ENCODE measurements at regions not wholly inside any gene's neighbourhood (a gene's known extent, or its start where the extent isn't known, plus 50 kb on each side); places are given as distances from the start of the nearest gene placed in this dataset.
"Not testable (repeated sequence)": the region's sequence is repeated elsewhere in the genome, so short reads cannot be mapped to it uniquely, and the experiment has no call there.

- no peak for DNase-seq (ENCODE audit: low read depth in 3 of 3, low spot score in 2 of 3)
Measured at GRCh38 chr11:96681019-96681716, 291.4 kb downstream of the JRKL start.

GRCh38 chr11:96694338-96694737, 304.5 kb downstream of the JRKL start:
- DNase-seq (ENCODE audit: low read depth in 3 of 3, low spot score in 2 of 3): no peak

GRCh38 chr11:96696731-96697130, 306.9 kb downstream of the JRKL start:
- no peak for DNase-seq (ENCODE audit: low read depth in 3 of 3, low spot score in 2 of 3)

- DNase-seq (ENCODE audit: low read depth in 3 of 3, low spot score in 2 of 3): no peak
Measured at GRCh38 chr11:96697466-96697865, 307.7 kb downstream of the JRKL start.

- DNase-seq (ENCODE audit: low read depth in 3 of 3, low spot score in 2 of 3): no peak
Measured at GRCh38 chr11:96704847-96705246, 315.0 kb downstream of the JRKL start.

GRCh38 chr11:96706761-96707160, 316.9 kb downstream of the JRKL start:
- DNase-seq (ENCODE audit: low read depth in 3 of 3, low spot score in 2 of 3): no peak

GRCh38 chr11:96707273-96707672, 317.5 kb downstream of the JRKL start:
- no peak for DNase-seq (ENCODE audit: low read depth in 3 of 3, low spot score in 2 of 3)

- peak in 2 of 3 donors; percentile 16 to 21 for DNase-seq (ENCODE audit: low read depth in 3 of 3, low spot score in 2 of 3)
Measured at GRCh38 chr11:96708219-96708878, 318.5 kb downstream of the JRKL start.

- no peak for DNase-seq (ENCODE audit: low read depth in 3 of 3, low spot score in 2 of 3)
Measured at GRCh38 chr11:96713301-96713700, 323.5 kb downstream of the JRKL start.

GRCh38 chr11:96714689-96715088, 324.9 kb downstream of the JRKL start:
- no peak for DNase-seq (ENCODE audit: low read depth in 3 of 3, low spot score in 2 of 3)

- DNase-seq (ENCODE audit: low read depth in 3 of 3, low spot score in 2 of 3): no peak
Measured at GRCh38 chr11:96715208-96715607, 325.4 kb downstream of the JRKL start.

GRCh38 chr11:96736601-96737000, 346.8 kb downstream of the JRKL start:
- no peak for DNase-seq (ENCODE audit: low read depth in 3 of 3, low spot score in 2 of 3)

- no peak for DNase-seq (ENCODE audit: low read depth in 3 of 3, low spot score in 2 of 3)
Measured at GRCh38 chr11:96738311-96738710, 348.5 kb downstream of the JRKL start.

- no peak for DNase-seq (ENCODE audit: low read depth in 3 of 3, low spot score in 2 of 3)
Measured at GRCh38 chr11:96741068-96741467, 351.3 kb downstream of the JRKL start.

GRCh38 chr11:96744697-96745096, 354.9 kb downstream of the JRKL start:
- DNase-seq (ENCODE audit: low read depth in 3 of 3, low spot score in 2 of 3): no peak

GRCh38 chr11:96748639-96749370, 359.0 kb downstream of the JRKL start:
- DNase-seq (ENCODE audit: low read depth in 3 of 3, low spot score in 2 of 3): no peak

- DNase-seq (ENCODE audit: low read depth in 3 of 3, low spot score in 2 of 3): not testable (repeated sequence)
Measured at GRCh38 chr11:96751807-96752206, 362.0 kb downstream of the JRKL start.

- no peak for DNase-seq (ENCODE audit: low read depth in 3 of 3, low spot score in 2 of 3)
Measured at GRCh38 chr11:96752221-96752620, 362.4 kb downstream of the JRKL start.

GRCh38 chr11:96753997-96754396, 364.2 kb downstream of the JRKL start:
- no peak for DNase-seq (ENCODE audit: low read depth in 3 of 3, low spot score in 2 of 3)

- no peak for DNase-seq (ENCODE audit: low read depth in 3 of 3, low spot score in 2 of 3)
Measured at GRCh38 chr11:96755209-96755608, 365.4 kb downstream of the JRKL start.

- DNase-seq (ENCODE audit: low read depth in 3 of 3, low spot score in 2 of 3): no peak
Measured at GRCh38 chr11:96755752-96756151, 365.9 kb downstream of the JRKL start.

- no peak for DNase-seq (ENCODE audit: low read depth in 3 of 3, low spot score in 2 of 3)
Measured at GRCh38 chr11:96758957-96759356, 369.1 kb downstream of the JRKL start.
